Activated T-helper 17 cell treated with anti-CD3 and anti-CD28 coated beads, Interleukin-2, amount 50 U/mL, for 72 hours (primary cell): ENCODE measurements at regions not wholly inside any gene's neighbourhood (a gene's known extent, or its start where the extent isn't known, plus 50 kb on each side); places are given as distances from the start of the nearest gene placed in this dataset.
A peak's percentile ranks its signal among the peaks of the same experiment; 100 is the strongest.

ENCODE experiments used
- ATAC-seq: fragments of 150-1000 bp; cut with Tn5 transposase; replicated peaks from 2 replicates; pipeline ENCODE4 v1.10.0; 2021; ENCODE audit warnings: mild to moderate bottlenecking, moderate library complexity
- H3K27ac Mint-ChIP-seq: one replicate; pipeline ENCODE4 v1.8.0; 2022; ENCODE audit warnings: mixed read lengths
- H3K27me3 Mint-ChIP-seq: one replicate; pipeline ENCODE4 v1.8.0; 2022; ENCODE audit warnings: mixed read lengths
- H3K36me3 Mint-ChIP-seq: one replicate; pipeline ENCODE4 v1.8.0; 2022; ENCODE audit warnings: low read depth, mild to moderate bottlenecking, mixed read lengths
- H3K4me1 Mint-ChIP-seq: one replicate; pipeline ENCODE4 v1.8.0; 2022; ENCODE audit warnings: mixed read lengths
- H3K4me3 Mint-ChIP-seq: one replicate; pipeline ENCODE4 v1.8.0; 2022; ENCODE audit warnings: mild to moderate bottlenecking, mixed read lengths
- H3K9me3 Mint-ChIP-seq: one replicate; pipeline ENCODE4 v1.8.0; 2022; ENCODE audit warnings: mixed read lengths

DNA sequence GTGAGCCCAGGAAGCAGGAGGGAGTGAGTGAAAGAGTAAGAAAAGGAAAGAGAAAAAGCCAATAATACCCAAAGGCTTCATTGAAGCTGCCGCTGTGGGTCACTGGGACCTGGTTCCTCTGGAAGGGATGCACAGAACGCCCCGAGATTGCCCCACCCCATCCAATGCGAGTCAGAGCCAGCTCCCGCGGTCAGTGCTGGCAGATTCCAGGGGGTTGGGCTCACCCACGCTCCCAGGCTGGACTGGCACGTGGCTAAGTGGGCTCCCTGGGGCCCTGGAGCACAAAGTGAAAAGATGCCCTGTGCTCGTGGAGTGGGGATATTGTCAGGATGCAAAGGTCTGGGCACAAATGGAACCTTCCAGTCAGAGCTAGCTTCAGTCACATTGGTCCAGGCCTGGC, 117.0 kb downstream of the OAT start:
- Mint-ChIP-seq H3K4me3 (no peak overlapping the region), H3K27me3 (peaks cover 3% of the 10 kb centered on the region), H3K9me3 (peaks cover 4% of the 10 kb centered on the region), H3K4me1 (no peaks in the 10 kb centered on the region), H3K36me3 (no peaks in the 10 kb centered on the region), H3K27ac (no peak overlapping the region)
- no peak for ATAC-seq

DNA sequence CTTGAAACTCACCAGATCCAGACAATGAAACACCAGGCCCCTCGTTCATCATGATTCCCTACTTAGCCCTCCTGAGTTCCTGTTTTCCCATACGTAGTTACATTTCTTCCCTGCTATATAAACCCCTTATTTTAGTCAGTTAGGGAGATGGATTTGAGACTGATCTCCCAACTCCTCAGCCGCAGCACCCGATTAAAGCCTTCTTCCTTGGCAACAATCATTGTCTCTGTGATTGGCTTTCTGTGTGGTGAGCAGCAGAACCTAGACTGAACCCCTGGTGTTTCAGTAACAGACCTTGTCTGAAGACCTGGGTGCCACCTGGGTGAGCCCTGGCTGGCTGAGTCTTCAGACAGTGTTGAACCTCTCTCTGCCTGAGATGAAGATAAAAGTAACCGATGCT, 118.0 kb downstream of the OAT start:
- Mint-ChIP-seq H3K9me3 (peaks cover 4% of the 10 kb centered on the region), H3K36me3 (no peaks in the 10 kb centered on the region), H3K4me1 (no peaks in the 10 kb centered on the region), H3K27ac (no peak overlapping the region), H3K27me3 (peaks cover 3% of the 10 kb centered on the region), H3K4me3 (no peak overlapping the region)
- no peak for ATAC-seq

DNA sequence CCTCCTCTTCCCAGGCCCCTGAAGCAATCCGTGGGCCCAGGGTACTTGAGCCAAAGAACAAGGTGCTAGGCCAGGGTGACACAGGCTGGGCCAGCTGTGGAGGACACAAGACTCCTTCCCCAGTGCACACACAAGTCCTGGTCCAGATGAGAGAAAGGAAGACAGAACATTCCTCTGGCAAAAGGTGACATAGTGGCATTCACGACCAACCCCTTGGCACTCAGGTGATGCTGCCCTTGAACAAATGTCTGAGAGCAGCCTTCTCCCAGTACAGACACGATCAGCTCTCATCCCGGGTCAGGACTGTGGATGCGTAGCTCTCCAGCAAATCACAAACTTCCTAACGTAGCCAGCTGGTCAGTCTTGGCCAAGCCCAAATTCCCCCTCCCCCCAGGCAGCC, 118.5 kb downstream of the OAT start:
- Mint-ChIP-seq H3K27me3 (peaks cover 3% of the 10 kb centered on the region), H3K27ac (no peak overlapping the region), H3K36me3 (no peaks in the 10 kb centered on the region), H3K4me3 (no peak overlapping the region), H3K4me1 (no peaks in the 10 kb centered on the region), H3K9me3 (peaks cover 4% of the 10 kb centered on the region)
- no peak for ATAC-seq

DNA sequence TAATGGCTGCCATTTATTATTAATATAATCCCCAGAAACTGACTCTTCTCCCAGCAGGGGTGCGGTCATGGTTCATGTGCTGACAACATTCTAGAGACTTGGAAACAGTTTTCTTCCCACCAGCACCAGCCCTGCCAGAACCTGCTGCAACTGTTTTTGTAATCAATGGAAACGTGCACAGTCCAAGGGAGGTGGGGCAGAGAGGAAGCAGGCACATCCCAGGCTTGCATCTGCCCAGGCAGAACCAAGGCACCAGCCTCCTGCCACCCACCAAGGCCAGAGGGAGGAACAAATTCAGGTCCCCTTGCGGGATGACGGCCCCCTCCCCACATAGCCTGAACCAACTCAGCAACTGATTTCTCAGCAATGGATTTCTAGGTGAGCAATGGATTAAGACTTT, 119.0 kb downstream of the OAT start:
- H3K9me3 Mint-ChIP-seq: peaks cover 4% of the 10 kb centered on the region
- no peaks in the 10 kb centered on the region for H3K36me3 Mint-ChIP-seq
- H3K27ac Mint-ChIP-seq: no peak overlapping the region
- no peak overlapping the region for H3K4me3 Mint-ChIP-seq
- ATAC-seq: no peak
- H3K4me1 Mint-ChIP-seq: no peaks in the 10 kb centered on the region
- H3K27me3 Mint-ChIP-seq: peaks cover 3% of the 10 kb centered on the region

DNA sequence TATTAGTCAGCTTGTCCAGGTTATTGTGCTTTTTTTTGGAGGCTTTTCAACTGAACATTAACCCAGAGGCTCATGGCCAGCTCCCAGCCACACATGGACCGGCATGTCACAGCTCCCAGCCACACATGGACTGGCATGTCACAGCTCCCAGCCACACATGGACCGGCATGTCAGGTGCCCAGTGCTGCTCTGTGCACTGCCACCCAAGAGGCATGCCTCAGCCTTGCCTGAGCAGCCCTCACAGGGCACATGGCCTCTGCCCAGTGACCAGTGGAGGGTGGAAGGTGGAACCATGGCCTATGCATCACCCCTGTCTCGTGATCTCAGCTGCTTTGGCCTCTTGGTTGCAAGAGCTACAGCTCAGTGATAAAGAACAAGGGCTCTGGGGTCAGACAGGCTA, 119.8 kb downstream of the OAT start:
- H3K9me3 Mint-ChIP-seq: peaks cover 4% of the 10 kb centered on the region

DNA sequence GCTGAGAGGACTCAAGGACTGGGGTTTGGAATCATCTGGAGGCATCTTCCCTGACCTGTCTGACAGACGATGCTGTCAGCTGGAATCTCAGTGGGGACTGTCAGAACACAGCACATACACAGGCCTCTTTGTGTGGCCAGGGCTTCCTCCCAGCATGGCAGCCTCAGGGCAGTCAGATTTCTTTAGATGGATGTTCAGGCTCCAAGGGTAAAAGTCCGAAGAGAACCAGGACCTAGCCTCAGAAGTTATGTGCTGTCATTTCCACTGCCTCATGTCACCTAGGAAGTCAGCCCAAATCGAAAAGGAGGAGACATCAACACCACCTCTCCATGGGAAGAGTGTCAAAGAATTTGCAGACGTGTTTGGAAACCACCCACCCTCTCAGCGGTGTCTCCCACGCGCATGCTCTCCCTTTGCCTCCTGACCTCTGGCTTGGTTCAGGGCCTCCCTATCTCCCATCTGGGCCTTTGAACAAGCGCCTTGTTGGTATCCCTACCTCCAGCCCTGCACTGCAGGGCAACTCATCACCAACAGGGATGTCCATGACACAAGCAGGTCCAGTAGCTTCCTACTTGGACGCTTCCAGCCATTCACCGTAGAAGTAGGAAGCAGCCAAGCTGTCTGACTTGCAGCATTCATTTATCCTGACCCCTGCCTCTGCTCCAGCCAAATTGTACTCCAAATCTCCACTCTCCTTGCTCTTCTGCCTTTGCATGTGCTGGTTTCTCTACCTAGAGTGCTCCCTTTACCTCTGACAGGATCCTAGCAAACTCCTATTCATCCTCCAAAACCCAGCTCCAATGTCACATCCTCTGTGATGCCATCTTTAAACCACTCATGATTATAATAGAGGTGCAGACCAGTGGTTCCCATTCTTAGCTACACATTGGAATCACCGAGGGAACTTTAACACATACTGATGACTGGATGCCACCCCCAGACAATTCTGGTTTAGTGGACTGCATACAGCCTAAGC, 121.6 kb downstream of the OAT start:
- Mint-ChIP-seq H3K4me1 (no peaks in the 10 kb centered on the region), H3K27ac (no peak overlapping the region), H3K4me3 (no peak overlapping the region), H3K36me3 (no peaks in the 10 kb centered on the region), H3K27me3 (peaks cover 3% of the 10 kb centered on the region), H3K9me3 (peaks cover 4% of the 10 kb centered on the region)
- ATAC-seq: no peak

More for the DNA sequence above, 119.8 kb downstream of the OAT start:
- no peaks in the 10 kb centered on the region for H3K4me1 Mint-ChIP-seq
- H3K36me3 Mint-ChIP-seq: no peaks in the 10 kb centered on the region
- H3K4me3 Mint-ChIP-seq: no peak overlapping the region
- H3K27ac Mint-ChIP-seq: no peak overlapping the region
- ATAC-seq: no peak
- H3K27me3 Mint-ChIP-seq: peaks cover 3% of the 10 kb centered on the region

DNA sequence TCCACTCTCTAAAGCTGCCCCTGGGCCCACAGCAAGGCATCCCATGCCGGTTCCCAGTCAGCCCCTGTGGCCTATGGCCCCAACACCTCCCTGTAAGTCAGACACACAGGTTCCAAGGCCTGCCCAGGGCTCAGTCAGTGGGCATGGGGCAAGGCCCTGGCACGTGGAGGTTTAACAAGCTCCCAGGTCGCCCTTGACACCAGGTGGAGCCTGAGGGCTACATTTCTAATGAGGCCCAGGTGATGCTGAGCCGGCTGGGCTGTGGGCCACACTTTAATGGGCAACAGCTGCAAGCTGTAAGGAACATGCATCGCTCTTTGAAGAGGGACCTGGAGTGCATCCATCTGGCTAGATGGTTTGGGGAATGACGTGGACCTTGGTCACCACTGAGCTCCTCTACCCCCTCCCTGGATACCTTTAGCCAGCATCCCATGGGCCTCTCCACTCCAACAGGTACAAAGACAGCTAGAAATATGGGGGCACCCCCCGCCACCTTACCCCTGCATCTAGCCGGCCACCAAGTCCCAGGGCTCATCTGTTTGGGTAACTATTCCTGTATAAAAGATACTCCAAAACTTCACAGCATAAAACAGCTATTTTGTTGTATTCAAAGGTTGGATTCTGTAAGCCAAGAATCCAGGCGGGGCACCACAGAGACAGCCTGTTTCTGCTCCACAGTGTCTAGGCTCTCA, 122.5 kb downstream of the OAT start:
- Mint-ChIP-seq H3K36me3 (no peaks in the 10 kb centered on the region), H3K9me3 (peaks cover 4% of the 10 kb centered on the region), H3K4me3 (no peak overlapping the region), H3K27ac (no peak overlapping the region), H3K4me1 (no peaks in the 10 kb centered on the region), H3K27me3 (peaks cover 3% of the 10 kb centered on the region)
- no peak for ATAC-seq

DNA sequence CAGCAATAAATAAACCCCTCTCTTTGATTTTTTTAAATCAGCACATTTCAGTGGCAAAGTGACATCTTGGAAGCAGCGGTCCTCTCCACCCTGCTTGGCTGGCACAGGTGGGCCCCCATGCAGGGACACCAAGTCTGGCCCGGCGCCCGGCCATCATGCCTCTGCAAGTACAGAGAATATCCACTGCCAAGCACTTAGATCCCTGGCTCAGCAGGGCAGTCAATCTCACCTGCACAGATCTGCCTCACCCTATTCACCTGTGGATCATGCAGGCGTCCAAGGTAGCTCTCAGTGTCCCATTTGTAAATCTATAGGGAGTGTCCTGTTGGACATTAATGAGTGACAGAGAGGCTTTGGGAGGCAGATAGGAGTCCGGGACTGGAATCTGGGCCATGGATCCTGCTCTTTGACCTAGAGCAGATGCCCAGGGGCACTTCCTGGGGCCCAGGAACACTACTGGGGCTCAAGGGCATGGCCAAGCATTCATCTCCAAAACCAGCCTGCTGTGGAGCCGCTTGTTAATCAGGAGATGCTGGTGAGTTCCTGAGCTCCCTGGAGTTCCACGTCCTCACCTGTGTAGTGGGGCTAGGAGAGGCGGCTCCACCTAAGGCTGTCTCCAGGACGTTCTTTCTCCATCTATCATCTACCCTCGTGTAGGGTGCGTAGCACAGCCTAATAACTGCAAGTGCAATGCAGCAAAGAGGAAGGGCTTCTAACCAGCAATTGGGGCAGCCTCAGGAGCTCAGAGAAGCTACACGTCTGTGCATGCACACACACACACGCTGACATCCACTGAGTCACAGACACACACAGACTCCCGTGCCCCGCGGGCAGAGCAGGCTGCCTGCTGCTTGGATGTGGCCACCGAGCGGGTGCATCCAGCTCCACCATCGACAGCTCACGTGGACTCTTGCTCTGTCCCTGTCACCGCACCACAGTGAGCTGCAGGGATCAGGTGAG, 123.6 kb downstream of the OAT start:
- Mint-ChIP-seq H3K9me3 (no peaks in the 10 kb centered on the region), H3K27me3 (no peaks in the 10 kb centered on the region), H3K27ac (no peak overlapping the region), H3K36me3 (no peaks in the 10 kb centered on the region), H3K4me3 (no peak overlapping the region), H3K4me1 (no peaks in the 10 kb centered on the region)
- no peak for ATAC-seq

DNA sequence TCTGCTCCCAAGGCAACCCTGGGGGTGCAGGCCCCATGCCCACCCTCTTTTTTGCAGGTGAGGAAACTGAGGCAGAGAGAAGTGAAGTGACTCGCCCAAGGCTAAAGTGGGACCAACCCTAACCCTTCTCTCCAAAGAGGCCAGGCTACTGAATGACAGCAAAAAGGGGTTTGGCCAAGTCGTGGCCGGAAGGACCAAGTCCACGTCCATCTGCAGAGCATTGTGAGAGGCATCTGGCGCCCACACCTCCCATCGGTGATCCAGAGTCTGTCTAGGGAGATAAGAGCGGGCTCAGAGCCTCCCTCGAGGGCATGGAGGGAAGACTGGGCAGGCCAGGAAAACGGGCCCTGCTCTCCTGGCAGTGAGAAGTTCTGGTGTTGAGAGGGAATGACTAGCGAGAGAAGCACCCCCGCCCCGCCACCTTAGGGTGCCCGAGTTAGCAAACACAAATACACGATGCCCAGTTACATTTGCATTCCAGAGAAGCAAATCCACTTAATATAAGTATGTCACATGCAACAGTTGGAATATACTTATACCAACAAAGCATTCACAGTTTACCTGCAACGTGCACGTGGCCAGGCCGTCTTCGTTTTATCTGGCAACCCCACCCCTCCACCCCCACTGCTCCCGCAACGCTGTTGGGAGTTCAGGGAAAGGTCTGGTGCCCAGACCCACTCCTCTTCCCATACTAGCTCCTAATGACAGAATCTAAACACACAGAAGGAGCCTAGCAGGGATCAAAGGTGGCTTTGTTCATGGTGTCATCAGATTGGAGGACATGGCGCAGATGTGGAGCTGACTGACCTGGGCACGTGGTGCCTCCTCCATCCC, 124.9 kb downstream of the OAT start:
- no peak overlapping the region for H3K4me3 Mint-ChIP-seq
- no peak for ATAC-seq
- H3K4me1 Mint-ChIP-seq: no peaks in the 10 kb centered on the region
- no peaks in the 10 kb centered on the region for H3K27me3 Mint-ChIP-seq
- H3K36me3 Mint-ChIP-seq: no peaks in the 10 kb centered on the region
- no peak overlapping the region for H3K27ac Mint-ChIP-seq
- H3K9me3 Mint-ChIP-seq: no peaks in the 10 kb centered on the region

DNA sequence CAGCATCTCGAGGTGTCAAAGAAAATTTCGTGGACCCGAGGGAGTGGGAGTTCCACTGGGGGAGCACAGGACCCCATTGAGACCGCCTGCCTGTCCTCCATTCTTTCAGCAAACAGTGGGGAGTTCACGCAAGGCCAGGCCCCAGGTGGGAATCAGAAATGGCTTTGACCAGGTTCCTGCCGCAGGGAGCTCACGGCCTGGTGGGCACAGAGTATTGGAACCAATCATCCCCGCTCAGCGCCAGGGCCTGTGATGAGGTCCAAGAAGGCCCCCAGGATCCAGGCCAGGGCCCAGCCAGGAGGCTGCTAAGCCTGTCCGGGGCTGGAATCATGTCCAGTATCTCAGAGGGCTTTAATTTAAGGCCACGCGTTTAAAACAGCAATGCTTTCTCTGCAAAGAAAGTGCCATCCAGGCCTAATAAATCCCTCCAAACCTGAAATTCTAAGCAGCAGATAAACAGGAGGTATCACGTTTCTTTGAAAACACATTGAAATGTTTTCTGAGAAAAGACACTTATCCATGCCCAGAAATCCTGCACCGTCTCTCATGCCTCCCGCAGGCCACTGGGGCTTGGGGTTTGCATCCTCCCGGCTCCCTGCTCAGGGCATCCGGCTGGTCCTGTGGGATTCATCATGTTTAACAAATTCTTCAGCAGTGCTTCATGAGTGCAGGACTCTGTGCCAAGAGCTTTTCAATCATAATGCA, 125.7 kb downstream of the OAT start:
- Mint-ChIP-seq H3K9me3 (no peaks in the 10 kb centered on the region), H3K4me1 (no peaks in the 10 kb centered on the region), H3K27me3 (no peaks in the 10 kb centered on the region), H3K27ac (no peak overlapping the region), H3K36me3 (no peaks in the 10 kb centered on the region), H3K4me3 (no peak overlapping the region)
- ATAC-seq: no peak

DNA sequence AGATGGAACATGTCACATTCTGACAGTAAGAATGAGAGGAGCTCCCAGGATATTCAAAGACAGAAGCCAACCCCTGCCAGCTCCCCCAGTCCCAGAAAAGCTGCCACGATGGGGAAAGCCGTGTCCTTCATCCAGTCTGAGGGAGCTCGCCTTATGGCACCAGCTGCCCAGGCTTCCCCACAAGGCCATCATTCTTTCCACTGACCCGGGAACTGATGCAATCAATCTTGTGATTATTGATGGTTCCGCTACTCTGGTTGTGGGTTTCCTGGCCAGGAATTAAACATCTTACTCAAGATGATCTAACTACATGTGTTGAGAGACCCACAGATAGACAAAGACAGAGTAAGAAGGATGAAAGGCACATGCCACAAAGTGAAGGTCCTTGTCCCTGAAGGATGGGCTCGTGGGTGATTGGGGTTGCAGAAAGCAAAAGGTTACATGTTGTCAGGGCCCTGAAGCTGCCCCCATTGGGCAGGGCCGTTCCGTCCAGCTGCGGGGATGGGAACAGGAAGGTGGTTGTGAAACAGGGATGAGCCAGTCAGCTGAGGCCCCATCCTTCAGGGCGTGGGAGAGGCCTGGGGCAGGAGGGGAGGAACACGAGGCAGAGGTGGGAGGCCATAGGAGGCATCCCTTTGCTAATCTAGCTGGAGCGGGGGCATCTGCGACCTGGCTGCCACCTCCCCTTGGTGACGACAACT, 127.6 kb downstream of the OAT start:
- H3K4me1 Mint-ChIP-seq: no peaks in the 10 kb centered on the region
- no peaks in the 10 kb centered on the region for H3K27me3 Mint-ChIP-seq
- no peaks in the 10 kb centered on the region for H3K36me3 Mint-ChIP-seq
- no peak for ATAC-seq
- no peak overlapping the region for H3K4me3 Mint-ChIP-seq
- H3K9me3 Mint-ChIP-seq: no peaks in the 10 kb centered on the region
- no peak overlapping the region for H3K27ac Mint-ChIP-seq

DNA sequence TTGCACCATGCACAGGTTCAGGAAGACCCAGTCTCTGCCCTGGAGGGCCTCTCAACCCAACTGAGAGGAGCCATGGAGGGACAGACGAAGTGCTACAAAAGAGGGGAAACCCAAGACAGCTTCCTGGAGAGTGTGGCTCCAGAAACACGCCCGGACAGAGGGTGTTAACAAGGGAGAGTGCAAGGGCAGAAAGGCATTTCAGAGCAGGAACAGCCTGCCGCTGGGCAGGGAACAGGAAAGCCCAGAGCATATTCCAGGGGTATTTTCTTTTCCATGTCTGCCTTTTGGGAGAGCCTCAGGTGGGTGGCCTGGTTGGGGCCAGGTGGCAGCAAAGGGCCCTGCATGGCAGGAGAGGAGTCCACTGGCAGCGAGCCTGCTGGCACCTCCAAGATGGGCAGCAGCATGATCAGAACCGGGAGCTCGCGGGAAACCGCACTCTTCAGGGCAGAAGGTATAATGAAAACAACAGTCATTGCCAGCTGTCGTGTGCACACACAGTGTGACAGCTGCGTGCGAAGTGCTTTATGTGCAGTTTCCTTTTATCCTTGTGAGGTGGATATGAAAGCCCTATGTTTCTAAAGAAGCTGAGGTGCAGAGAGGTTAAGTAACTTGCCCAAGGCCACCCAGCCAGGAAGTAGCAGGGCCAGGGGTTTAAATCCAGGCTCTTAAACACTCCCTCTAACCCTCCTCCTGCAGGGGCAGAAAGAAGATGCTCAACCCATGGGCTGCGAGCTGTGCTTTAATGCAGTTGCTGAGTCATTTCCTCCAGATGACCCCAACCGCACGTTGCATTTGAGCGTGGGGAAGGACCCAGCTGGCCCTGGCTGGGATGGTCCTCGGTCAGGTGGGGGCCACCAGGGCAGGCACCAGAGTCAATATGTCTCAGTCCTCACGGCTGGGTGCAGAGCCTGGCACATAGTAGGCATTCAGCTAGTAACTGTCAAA, 128.6 kb downstream of the OAT start:
- H3K4me3 Mint-ChIP-seq: no peak overlapping the region
- no peaks in the 10 kb centered on the region for H3K4me1 Mint-ChIP-seq
- H3K36me3 Mint-ChIP-seq: no peaks in the 10 kb centered on the region
- no peak overlapping the region for H3K27ac Mint-ChIP-seq
- ATAC-seq: peak; percentile 31
- H3K27me3 Mint-ChIP-seq: no peaks in the 10 kb centered on the region
- no peaks in the 10 kb centered on the region for H3K9me3 Mint-ChIP-seq
